ENCODE measurements at regions not wholly inside any gene's neighbourhood (a gene's known extent, or its start where the extent isn't known, plus 50 kb on each side); places are given as distances from the start of the nearest gene placed in this dataset.

- TF ChIP-seq CTCF (IDR thresholded peaks at IDR 0.05): no peak
- DNase-seq: no peak
- ChIA-PET CTCF (no interaction called here), POLR2A (no interaction called here)
- H3K4me3 Mint-ChIP-seq: no peak overlapping the region
- H3K36me3 Mint-ChIP-seq (ENCODE audit: low read depth): no peaks in the 10 kb centered on the region
- H3K27me3 Mint-ChIP-seq: no peaks in the 10 kb centered on the region
- H3K4me3 ChIP-seq (ENCODE audit: low read length): no peak overlapping the region
- intact Hi-C loops (cut with DNase I, micrococcal nuclease): no loop called here
- H3K27me3 ChIP-seq (ENCODE audit: control insufficient read depth in 1 of 2, insufficient read depth in 2 of 2, low read length in 2 of 2): no peaks in the 10 kb centered on the region
- H3K4me1 Mint-ChIP-seq (ENCODE audit: low read depth): no peaks in the 10 kb centered on the region
- no peak for ATAC-seq (ENCODE audit: poor library complexity)
- no peaks in the 10 kb centered on the region for H3K36me3 ChIP-seq (ENCODE audit: insufficient read depth, low read length)
- H3K27ac ChIP-seq (ENCODE audit: low read depth in 1 of 2, low read length in 2 of 2): no peak overlapping the region
- H3K9me3 Mint-ChIP-seq: no peaks in the 10 kb centered on the region
- no peaks in the 10 kb centered on the region for H3K4me1 ChIP-seq (ENCODE audit: insufficient read depth, low read length)
- H3K27ac Mint-ChIP-seq: no peak overlapping the region
- no peaks in the 10 kb centered on the region for H3K9me3 ChIP-seq (ENCODE audit: control insufficient read depth in 1 of 2, insufficient read depth in 1 of 2, low read length in 2 of 2)
Observed at GRCh38 chr12:84696908-84697540, 215.6 kb downstream of the SLC6A15 start.

- no peaks in the 10 kb centered on the region for H3K36me3 Mint-ChIP-seq (ENCODE audit: low read depth)
- no peaks in the 10 kb centered on the region for H3K9me3 ChIP-seq (ENCODE audit: control insufficient read depth in 1 of 2, insufficient read depth in 1 of 2, low read length in 2 of 2)
- H3K4me3 Mint-ChIP-seq: no peak overlapping the region
- no peaks in the 10 kb centered on the region for H3K27me3 Mint-ChIP-seq
- no peak overlapping the region for H3K4me3 ChIP-seq (ENCODE audit: low read length)
- no peaks in the 10 kb centered on the region for H3K9me3 Mint-ChIP-seq
- H3K36me3 ChIP-seq (ENCODE audit: insufficient read depth, low read length): no peaks in the 10 kb centered on the region
- H3K27ac ChIP-seq (ENCODE audit: low read depth in 1 of 2, low read length in 2 of 2): no peak overlapping the region
- TF ChIP-seq CTCF (IDR thresholded peaks at IDR 0.05): no peak
- no peaks in the 10 kb centered on the region for H3K4me1 ChIP-seq (ENCODE audit: insufficient read depth, low read length)
- ATAC-seq (ENCODE audit: poor library complexity): no peak
- no peaks in the 10 kb centered on the region for H3K4me1 Mint-ChIP-seq (ENCODE audit: low read depth)
- ChIA-PET CTCF (no interaction called here), POLR2A (no interaction called here)
- no peak overlapping the region for H3K27ac Mint-ChIP-seq
- intact Hi-C loops (cut with DNase I, micrococcal nuclease): no loop called here
- H3K27me3 ChIP-seq (ENCODE audit: control insufficient read depth in 1 of 2, insufficient read depth in 2 of 2, low read length in 2 of 2): no peaks in the 10 kb centered on the region
- no peak for DNase-seq
Observed at GRCh38 chr12:84696281-84696680, 216.3 kb downstream of the SLC6A15 start.

GRCh38 chr12:84694116-84694515 is 218.5 kb downstream of the SLC6A15 start:
- H3K4me3 ChIP-seq (ENCODE audit: low read length): no peak overlapping the region
- CTCF ChIA-PET: no interaction called here
- H3K4me1 ChIP-seq (ENCODE audit: insufficient read depth, low read length): no peaks in the 10 kb centered on the region
- no peaks in the 10 kb centered on the region for H3K27me3 ChIP-seq (ENCODE audit: control insufficient read depth in 1 of 2, insufficient read depth in 2 of 2, low read length in 2 of 2)
- no peak for TF ChIP-seq CTCF (IDR thresholded peaks at IDR 0.05)
- no peaks in the 10 kb centered on the region for H3K9me3 Mint-ChIP-seq
- no peak overlapping the region for H3K27ac ChIP-seq (ENCODE audit: low read depth in 1 of 2, low read length in 2 of 2)
- no peaks in the 10 kb centered on the region for H3K36me3 Mint-ChIP-seq (ENCODE audit: low read depth)
- H3K27ac Mint-ChIP-seq: no peak overlapping the region
- ATAC-seq (ENCODE audit: poor library complexity) (no peak), DNase-seq (no peak)
- no peaks in the 10 kb centered on the region for H3K9me3 ChIP-seq (ENCODE audit: control insufficient read depth in 1 of 2, insufficient read depth in 1 of 2, low read length in 2 of 2)
- intact Hi-C loops (cut with DNase I, micrococcal nuclease): no loop called here
- POLR2A ChIA-PET: no interaction called here
- H3K27me3 Mint-ChIP-seq: no peaks in the 10 kb centered on the region
- H3K36me3 ChIP-seq (ENCODE audit: insufficient read depth, low read length): no peaks in the 10 kb centered on the region
- no peak overlapping the region for H3K4me3 Mint-ChIP-seq
- H3K4me1 Mint-ChIP-seq (ENCODE audit: low read depth): no peaks in the 10 kb centered on the region

Measured in CD4-positive, alpha-beta T cell (primary cell).